Hematopoietic multipotent progenitor cell treated with erythropoietin and hydrocortisone succinate and interleukin-3 and kit ligand, for 8 days (in vitro differentiated cells): ENCODE measurements at regions not wholly inside any gene's neighbourhood (a gene's known extent, or its start where the extent isn't known, plus 50 kb on each side); places are given as distances from the start of the nearest gene placed in this dataset.
"Not testable (repeated sequence)": the region's sequence is repeated elsewhere in the genome, so short reads cannot be mapped to it uniquely, and the experiment has no call there.

Experiments
- DNase-seq: peaks from one replicate; pipeline ENCODE4 v3.0.0-alpha.2; 2015

DNA sequence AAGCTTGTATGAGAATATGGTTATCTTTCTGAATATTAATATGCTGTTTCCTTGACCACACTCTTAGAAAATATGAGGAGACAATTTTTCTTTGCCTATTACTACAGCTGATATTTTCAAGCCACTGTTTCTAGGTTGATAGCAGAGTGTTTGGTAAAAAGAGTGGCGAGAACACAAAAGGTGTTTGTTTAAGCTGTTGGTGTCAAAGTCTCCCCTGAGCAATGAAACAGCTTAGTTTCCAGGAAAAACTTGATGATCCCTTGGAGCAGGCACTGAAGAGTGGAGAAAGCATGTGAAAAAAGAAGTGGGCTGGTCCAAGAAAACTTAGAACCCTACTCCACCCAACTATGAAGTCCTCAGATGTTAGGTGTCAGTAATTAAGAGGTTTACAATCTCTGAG lies 182.7 kb downstream of the TFAP2B start:
- no peak for DNase-seq

DNA sequence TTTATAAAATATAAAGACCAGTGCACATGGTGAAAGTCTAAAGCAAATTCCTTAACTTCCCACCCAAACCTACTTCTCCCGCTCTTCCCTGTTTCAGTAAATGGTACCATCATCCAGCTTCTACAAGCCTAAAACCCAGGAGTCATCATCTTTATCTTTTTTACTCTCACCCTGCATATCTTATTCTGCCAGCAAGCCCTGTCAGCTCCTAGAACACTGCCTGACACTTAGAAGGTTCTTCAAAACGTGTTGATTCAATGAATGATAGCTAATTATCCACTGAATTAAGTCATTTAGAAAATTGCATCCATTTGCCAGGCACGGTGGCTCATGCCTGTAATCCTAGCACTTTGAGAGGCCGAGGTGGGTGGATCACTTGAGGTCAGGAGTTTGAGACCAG lies 185.7 kb downstream of the TFAP2B start:
- no peak for DNase-seq

DNA sequence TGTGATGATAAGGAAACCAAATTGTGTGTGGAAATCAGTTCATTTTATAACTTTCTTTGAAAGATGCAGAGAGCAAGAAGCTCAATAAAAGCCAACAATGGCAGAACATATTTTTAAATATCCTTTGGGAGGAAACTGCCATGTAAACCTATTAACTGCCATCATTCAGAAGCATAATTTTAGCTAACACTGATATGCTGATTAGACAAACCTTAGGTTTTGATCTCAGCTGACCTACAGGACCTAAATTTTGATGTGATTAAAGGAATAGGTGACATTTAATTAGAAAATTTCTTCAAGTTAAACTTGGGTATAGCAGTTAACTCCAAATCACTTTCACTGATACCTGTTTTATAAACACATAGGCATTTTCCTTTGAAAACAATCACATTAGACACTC lies 187.1 kb downstream of the TFAP2B start:
- DNase-seq, result no peak

DNA sequence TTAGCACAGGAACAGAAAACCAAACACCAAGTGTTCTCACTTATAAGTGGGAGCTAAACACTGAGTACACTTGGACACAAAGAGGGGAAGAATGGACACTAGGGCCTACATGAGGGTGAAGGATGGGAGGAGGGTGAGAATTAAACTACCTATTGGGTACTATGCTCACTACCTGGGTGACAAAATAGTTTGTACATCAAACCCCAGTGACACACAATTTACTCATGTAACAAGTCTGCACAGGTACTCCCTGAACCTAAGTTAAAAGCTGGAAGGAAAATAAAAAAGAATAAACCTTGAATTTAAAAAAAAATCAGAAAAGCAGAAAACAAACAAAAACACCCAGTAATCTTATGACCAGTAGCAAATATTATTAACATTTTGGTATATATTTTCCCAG lies 188.6 kb downstream of the TFAP2B start:
- DNase-seq, result no peak

DNA sequence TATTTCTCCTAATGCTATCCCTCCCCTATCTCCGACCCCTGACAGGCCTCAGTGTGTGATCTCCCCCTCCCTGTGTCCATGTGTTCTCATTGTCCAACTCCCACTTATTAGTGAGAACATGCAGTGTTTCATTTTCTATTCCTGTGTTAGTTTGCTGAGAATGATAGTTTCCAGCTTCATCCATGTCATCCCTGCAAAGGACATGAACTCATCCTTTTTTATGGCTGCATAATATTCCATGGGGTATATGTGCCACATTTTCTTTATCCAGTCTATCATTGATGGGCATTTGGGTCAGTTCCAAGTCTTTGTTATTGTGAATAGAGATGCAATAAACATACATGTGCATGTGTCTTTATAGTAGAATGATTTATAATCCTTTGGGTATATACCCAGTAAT lies 190.0 kb downstream of the TFAP2B start:
- not testable (repeated sequence) for DNase-seq

DNA sequence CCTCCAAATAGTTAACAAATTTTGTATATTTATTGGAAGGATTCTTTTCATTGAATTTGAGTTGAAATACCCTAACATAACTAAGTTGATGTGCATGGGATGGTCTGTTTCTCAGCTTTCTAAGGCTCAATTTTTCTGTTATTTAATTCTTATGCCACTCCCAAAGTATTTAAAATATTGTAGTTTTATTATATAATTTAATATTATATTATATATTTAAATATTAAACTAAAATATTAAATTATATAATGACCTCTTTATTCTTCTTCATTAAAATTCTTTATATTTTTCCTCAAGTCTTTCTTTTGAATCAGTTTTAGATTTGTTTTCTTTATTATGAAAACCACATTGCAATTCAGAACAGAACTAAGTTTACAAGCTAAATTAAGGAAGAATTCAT lies 194.7 kb downstream of the TFAP2B start:
- DNase-seq, result no peak

DNA sequence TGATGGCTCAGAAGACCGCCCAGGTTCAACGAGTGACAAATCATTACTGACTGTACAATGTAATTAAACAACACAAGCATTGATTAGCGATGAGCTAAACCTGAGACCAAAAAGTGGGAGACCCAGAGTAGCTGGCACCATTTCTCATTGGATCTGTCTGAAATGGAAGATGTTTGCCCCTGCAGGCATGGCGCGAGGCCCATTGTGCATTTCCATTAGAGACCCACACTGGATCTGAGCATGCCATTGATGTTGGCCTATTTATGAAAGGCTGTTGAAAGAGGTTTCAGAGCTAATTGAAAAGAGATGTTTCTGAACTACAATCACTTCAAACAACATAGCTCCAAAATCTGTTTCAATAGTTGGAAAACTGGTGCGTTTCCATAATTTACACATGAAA lies 196.7 kb downstream of the TFAP2B start:
- DNase-seq, result no peak

DNA sequence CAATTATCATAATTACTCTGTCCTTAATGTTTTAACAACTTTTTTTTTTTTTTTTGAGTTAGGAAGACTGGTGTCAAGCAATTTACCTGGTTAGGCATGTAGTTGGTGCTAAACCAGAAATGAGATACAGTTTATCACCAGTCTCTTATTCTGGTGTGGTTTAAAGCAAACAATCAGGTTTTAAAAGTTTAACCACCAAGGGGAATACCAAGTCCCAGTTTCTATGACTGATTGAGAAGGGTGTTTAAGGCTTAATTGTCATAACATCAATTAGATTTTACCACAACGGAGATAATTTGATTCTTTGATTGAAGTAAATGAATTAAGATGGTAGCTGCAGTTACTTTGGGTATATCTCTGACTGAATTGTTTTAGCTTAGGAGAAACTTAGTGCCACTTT lies 197.8 kb downstream of the TFAP2B start:
- DNase-seq, result no peak

DNA sequence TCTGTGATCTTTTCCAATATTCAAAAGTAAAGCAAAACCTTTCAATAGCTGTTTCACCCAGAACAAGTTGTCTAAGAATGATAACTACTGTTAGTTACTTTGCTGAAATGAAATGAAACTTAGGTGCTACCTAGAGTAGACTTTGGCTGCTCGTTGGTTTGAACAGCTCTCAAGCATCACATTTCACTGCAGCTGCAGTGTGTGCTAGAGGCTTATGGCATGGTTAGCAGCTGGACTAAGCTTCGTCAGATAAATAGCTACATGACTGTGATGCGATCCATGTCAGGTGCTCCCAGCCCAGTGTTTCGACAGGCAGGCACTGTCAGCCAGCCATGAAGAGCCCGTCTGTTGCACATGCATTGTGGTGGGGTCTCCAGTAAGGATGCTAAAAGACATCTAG lies 201.1 kb downstream of the TFAP2B start:
- no peak for DNase-seq

DNA sequence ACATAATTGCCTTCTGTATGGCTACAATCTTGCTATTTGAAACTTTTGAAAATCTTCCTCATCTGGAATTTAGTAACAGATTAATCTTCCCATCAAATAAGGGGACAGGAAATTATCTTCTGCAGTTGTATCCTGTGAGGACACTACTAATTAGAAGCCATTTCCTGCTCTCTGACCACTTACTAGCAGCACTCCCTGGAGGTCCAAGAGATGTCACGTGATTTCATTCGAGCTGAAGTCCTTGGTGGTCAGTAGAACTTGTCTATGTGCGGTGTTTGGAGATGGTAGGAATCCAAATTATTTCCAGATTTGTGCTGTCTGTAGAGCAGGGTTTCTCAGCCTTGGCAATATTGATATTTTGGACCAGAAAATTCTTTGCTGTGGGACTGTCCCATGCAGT lies 202.5 kb downstream of the TFAP2B start:
- no peak for DNase-seq

DNA sequence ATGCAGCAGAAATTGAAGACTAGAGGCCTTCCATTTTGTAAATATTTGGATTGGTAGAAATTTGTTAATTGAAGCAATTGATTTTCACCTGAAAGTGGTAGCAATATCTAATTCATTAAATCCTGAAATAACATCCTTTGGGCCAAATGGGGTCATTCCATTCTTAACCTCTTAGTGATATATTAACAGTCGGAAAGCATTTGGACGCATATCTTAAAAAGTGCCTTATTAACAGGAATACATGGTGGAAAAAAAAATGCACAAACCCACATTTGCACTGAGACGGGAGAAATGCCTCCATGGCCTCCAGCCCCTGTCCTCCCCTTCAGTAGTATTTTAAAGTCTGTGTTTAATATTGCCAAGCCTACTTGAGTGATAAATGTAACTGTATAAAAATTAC lies 205.5 kb downstream of the TFAP2B start:
- DNase-seq, result no peak

DNA sequence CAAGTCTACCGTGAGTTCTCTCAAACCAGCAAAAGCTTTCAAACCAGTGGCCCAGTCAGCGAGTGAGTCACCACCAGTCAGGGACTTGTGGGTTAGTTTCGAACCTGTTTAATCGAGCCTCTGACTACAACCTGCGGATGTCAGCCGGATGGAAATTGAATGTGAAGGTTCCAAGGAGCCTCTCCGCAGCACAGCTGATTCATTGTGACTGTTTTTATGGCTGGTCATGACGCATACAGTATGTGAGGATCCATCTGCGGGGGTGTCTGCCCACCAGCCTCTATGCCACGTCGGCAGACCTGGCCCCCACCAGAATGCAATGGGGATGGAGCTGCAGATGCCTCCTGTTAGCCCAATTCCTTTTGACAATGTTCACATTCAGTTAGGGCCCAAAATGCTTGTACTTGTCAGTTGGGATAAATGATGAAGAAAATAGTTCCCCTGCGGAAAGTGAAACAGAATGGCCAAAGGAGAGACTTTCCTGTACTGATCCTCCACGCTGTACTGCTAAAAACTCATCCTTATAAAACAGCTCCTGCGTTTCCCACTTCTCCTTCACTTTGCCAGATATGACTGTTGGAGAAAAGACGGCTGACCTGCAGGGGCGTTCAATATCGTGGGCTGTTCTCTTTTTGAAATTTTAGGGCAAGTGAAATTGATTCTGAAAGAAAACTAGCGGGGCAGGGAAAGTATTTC lies 206.6 kb downstream of the TFAP2B start:
- no peak for DNase-seq

DNA sequence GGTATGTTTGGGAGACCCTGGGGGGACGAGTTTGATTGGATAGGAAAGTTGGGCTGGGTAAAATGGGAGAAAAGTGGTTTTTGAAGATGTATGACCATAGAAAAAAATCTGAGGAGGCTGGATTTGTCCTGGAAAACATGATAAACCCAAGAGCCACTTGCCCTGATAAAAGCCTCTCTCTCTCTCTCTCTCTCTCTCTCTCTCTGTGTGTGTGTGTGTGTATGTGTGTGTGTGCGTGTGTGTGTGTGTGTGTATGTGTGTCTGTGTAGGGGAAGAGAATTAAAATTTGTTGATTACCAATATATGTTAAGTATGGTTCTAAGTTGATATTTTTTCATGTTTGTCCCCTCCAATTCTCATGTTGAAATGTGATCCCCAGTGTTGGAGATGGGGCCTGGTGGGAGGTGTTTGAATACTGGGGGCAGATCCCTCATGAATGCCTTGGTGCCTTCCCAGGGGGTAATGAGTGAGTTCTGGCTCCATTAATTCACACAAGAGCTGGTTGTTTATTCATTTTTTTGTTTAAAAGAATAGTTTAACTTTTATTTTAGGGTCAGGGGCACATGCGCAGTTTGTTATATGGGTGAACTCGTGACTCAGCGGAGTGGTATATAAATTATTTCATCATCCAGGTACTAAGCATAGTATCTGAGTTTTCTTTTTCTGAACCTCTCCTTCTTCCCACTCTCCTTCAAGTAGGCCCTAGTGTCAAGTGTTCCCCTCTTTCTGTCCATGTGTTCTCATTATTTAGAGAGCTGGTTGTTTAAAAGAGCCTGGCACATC lies 208.8 kb downstream of the TFAP2B start:
- no peak for DNase-seq

DNA sequence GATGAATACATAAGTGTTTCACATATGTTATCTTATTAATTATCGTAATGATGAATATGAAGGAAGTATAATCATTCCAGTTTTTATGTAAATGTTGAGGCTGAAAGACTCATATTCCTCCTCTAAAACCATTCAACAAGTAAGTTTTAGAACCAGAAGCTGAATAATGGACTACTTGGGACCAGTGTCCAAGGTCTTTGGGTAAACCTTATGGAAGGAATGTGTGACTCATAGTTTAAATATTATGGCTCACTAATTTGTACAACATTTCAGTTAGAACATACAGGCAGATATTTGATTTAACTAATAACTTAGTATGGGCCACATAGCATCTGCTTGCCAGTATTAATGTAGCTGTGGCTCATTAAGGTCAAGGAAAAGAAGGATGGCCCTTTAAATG lies 209.6 kb downstream of the TFAP2B start:
- DNase-seq, result no peak

DNA sequence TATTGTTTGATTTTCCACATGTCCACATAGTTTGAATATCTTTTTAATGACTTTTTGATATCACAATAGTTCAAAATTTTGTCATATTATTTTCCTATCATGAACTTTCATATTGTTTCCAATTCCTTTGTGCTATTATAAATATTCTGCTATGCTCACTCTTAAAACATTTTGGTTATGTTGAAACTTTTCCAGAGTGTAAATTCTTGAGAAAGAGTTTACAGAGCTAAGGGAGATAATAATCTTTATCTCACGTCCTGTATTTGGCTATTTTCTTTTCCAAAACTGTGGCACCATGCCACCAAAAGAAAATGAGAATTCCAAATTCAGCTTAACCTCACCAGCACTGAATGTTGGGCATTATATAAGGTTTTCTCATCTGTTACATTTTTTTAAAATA lies 210.9 kb downstream of the TFAP2B start:
- no peak for DNase-seq

DNA sequence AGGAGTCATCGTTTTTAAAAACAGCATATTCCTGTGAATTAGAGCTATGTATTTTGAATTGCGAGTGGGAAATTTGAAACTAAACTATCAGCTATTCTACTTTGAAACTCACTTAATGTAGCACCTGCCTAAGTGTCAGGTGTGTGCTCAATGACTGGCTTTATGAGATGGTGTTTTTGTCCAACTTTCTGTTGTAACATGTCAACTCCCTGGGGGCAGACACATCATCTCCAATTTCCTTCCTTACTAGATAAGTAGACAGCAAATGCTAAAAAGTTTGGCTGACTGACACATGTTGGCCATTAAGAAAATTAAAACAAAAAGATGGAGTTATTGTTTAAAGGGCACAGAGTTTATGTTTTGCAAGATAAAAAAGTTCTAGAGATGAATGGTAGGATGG lies 226.9 kb downstream of the TFAP2B start:
- DNase-seq, result no peak

DNA sequence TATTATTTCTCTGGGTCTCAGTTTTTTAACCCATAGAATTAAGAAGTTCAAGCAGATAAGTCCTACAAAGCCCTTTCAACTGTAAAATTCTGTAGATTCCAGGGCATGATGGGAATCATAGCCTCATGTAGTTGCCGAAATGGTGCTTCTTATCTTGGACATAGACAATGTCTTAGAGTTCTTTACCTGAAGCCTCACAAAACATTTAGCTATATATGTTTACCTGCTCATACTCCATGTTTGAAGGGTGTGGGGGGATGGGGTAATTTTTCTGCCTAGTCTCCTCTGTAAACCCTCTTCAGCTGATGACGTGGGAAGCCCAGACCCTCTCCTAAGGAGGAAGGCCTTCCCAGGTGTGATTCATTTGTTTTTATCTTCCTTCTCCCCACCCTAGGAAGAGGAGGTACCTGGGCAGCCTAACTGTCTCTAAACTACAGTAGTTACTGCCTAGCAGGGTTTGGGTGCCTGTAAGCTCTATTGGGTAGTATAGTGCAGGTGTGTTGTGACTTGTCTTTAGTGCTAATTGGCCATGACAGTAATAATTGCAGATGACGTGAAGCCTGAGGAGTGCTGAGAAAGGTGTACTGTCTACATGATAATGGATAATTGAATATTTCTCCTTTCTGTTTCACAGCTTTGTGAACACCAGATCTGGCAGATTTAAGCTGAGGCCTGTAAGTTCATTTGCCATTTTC lies 230.8 kb downstream of the TFAP2B start:
- no peak for DNase-seq

DNA sequence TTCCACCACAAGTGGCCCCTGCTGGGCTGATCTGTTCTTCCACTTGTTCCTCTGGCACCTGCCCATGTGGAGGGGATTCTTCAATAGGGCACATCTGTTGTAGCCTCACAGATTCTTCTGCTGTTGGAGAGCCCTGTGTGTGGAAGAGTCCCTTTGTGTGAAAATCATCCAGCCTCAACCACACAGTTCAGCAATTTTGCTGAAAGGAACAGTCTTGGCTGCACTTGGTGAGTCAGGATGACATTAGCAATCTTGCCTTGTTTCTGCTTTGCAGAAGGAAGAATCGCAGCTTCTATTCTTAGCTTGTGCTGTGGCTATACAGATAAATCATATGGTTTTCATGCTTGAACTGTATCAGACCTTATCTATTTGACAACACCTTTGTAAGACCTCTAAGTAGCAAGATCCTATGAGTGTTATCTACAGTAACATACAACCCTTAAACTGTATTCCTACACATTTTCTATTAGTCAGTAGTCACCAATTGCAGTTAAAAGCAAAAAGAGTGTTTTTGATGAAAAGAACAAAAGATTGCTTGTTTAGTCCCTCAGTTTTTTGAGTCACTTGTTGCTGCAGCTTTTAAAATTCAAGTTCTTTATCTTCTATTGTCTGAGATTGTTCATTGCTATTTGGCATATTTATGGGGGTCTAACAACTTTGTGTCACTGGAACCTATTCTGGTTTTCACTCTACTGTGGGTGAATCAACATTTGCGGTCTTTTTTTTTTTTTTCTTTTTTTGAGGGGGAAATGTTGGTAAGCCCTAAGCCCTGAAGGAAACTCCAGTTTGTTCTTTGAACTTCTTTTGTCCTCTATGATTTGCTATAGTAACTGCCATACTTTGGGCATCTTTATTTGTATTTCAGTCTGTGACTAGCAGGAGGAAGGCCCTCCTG lies 231.6 kb downstream of the TFAP2B start:
- DNase-seq, result peak; percentile 77

DNA sequence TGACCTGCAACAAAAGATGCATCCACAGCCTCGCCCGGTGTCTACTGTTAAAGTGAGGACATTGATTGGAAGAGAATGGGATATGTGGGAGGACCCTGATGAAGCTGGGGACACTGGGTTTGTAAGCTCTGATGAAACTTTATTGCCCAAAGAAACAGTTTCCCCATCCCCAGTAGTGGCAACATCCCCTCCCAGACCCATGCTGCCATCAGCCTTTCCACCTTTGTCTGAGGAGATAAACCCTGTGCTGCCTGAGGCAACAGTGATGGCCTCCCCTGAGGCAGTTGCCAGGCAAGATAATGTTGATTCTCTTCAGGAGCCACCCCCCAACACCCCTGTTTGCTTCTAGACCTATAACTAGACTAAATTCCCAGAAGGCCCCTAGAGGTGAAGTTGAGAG lies 234.0 kb downstream of the TFAP2B start:
- not testable (repeated sequence) for DNase-seq

DNA sequence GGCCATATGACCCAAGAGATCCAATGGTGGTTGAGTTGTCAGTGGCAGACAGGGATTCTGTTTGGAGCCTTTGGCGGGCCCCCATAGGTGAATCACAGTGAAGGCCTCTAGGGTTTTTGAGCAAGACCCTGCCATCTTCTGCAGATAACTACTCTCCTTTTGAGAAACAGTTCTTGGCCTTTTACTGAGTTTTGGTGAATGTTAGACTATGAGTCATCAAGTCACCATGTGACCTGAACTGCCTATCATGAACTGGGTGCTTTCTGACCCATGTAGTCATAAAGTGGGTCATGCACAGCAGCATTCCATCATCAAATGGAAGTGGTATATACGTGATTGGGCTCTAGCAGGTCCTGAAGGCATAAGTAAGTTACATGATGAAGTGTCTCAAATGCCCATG lies 236.6 kb downstream of the TFAP2B start:
- not testable (repeated sequence) for DNase-seq

DNA sequence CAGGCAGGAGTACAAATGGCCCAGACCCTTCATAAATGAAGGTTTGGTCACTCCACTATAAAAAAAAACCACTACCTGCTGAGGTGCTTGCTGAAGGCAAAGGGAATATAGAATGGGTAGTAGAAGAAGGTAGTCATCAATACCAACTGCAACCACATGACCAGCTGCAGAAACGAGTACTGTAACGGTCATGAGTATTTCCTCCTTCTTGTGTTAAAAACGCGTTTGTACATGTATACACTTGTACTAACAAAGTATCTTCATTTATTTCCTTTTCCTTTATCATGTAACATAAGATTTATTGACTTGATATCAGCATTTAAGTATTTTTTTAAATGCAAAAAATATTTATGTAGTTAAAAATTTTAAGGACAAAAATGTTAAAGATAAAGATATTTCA lies 238.6 kb downstream of the TFAP2B start:
- no peak for DNase-seq

DNA sequence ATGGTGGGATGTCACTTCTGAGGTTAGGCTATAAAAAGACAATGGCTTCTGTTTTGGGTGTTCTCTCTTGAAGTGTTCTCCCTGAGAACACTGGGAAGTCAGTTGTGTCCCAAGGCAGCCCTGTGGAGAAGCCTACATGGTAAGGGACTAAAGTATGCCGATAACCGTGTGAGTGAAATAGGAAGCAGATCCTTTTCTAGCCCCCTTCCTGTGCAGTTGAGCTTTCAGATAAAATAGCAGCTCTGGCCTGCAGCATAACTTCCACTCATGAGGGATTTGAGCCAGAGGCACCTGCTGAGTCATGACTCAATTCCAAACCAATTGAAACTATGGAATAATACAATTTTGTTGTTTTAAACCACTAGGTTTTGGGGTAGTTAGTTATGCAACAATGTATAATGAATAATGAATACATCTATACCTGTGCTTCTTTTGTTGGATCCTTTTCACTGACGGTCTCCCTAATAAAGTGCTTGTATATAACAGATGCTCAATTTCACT lies 241.6 kb downstream of the TFAP2B start:
- DNase-seq, result no peak

DNA sequence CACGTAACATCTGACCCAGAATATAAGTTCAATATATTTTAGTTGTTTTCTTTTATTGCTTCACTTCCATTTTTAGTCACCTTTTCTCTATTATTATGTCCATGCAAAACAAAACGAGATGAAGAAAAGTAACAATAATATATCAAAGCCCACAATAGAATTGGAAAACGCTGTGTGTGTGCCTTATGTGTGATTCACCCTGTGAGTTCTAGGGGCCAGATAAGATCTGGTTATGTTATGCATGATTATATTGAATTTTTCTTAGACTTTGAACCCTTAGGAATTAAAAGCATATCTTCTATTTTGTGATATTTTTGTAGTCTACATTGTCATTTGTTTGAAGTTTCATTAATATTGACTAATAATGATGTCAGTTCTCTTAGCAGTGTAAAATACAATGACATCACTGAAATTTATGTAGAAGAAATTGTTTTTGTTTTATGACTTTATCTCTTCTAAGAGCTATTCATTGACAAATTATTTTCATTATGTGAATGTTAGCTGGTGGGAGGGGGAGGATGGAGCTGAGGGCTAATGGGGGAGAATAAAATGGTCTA lies 243.6 kb downstream of the TFAP2B start:
- no peak for DNase-seq
